Psoas muscle (tissue), 7 donors: ENCODE measurements at regions not wholly inside any gene's neighbourhood (a gene's known extent, or its start where the extent isn't known, plus 50 kb on each side); places are given as distances from the start of the nearest gene placed in this dataset.
A peak's percentile ranks its signal among the peaks of the same experiment; 100 is the strongest.

ENCODE experiments used
- ATAC-seq, 4 donors: fragments of 200-7000 bp; cut with Tn5 transposase; one replicate each; pipeline ENCODE4 v1.9.1; 2020; ENCODE audit warnings: moderate library complexity in 3 of 4, mild to moderate bottlenecking in 2 of 4
- DNase-seq, 2 donors: peaks; one replicate each; pipeline ENCODE4 v3.0.0-alpha.2; 2020
- H3K27ac ChIP-seq: fragments of 200-600 bp; one replicate; pipeline ENCODE4 v1.8.0; 2022
- H3K27me3 ChIP-seq, 3 donors: fragments of 200-600 bp in 1 of 3; one replicate each; pipeline versions ENCODE4 v1.6.1 to v1.8.0; 2013 to 2022; ENCODE audit warnings: low read length in 2 of 3, mild to moderate bottlenecking in 2 of 3, moderate library complexity in 1 of 3; ENCODE audit not compliant: insufficient read depth in 3 of 3
- H3K36me3 ChIP-seq, 2 donors: fragments of 200-600 bp in 1 of 2; one replicate each; pipeline versions ENCODE4 v1.6.1 to v1.8.0; 2013 to 2022; ENCODE audit warnings: low read depth in 1 of 2, mild to moderate bottlenecking in 1 of 2, moderate library complexity in 1 of 2; ENCODE audit not compliant: insufficient read depth in 1 of 2
- H3K4me1 ChIP-seq: fragments of 200-600 bp; one replicate; pipeline ENCODE4 v1.8.0; 2022
- H3K4me3 ChIP-seq: fragments of 200-600 bp; one replicate; pipeline ENCODE4 v1.8.0; 2022; ENCODE audit warnings: mild to moderate bottlenecking
- H3K9me3 ChIP-seq: fragments of 200-600 bp; one replicate; pipeline ENCODE4 v1.8.0; 2022
- WGBS, 3 donors: extraction: QIAGEN DNeasy Blood & Tissue Kit; methylation state at CpG; one replicate each; pipeline versions ENCODE4 v1.1.6 to v1.1.7; 2013; 5-methylcytosine and 5-hydroxymethylcytosine counted together
- intact Hi-C, 2 donors: fragments of 100-400 bp; cut with DNase I; formaldehyde crosslinking; loops; one replicate each; pipeline versions ENCODE4 v1.11.0 to v1.14.2; 2022
- TF ChIP-seq, protein P1 (sequence below): fragments of 200-600 bp; IDR thresholded peaks from one replicate; pipeline ENCODE4 v1.8.0; 2022; ENCODE audit warnings: antibody characterized with exemption
- donor health status: healthy with polysubstance abuse.
- donor health status: DM: no; HTN: no; CAD: no; lungs with moderate emphysema.
- donor health status: Bipolar disorder and iron deficiency.
- donor health status: healthy.
- donor health status: DM: yes; HTN: yes; CAD: no.
- donor health status: DM: no; HTN: no; CAD: no.
- donor health status: DM: yes; HTN: yes; CAD: no.

DNA sequence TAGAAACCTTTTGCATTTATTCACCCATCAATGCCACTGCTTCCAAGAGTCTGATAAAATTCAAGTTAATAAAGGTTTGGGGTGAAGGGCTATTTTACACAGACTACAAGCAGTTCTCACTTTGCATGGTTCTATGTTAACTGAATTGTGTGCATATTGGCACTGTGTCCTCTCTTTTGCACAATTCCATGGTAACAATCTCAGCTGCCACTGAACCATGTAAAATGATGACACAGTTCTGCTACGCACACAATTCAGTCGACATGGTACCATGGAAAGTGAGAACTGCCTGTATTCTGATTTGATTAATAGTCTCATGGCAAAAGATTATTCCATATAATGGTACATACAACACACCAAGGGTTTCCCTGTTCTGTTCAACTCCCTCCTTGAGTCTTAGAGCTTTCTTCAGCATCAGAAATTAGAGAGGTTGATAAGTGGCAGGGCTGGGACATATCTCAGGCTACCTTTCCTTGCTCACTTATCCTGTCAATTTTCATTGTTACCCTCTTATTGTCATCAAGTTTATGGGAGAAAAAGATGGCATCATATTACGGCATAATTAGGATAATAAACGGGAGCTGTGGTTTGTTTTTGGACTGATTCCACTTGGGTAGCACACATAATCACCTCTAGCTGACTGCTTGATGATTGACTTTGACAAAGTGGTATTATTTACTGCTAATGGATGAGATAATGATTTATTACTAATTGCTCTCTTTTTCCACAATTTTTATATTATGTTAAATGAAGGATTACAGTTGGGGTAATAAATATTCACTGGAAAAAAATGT is 139.3 kb upstream of the CREB1 start:
- 32 to 39% (median 32%) methylated on average over 4 of the region's 4 CpGs for WGBS, 3 donors
- no peaks in the 10 kb centered on the region for H3K9me3 ChIP-seq
- ATAC-seq (no peak), DNase-seq (no peak)
- no peaks in the 10 kb centered on the region for H3K36me3 ChIP-seq
- TF ChIP-seq, protein P1, sequence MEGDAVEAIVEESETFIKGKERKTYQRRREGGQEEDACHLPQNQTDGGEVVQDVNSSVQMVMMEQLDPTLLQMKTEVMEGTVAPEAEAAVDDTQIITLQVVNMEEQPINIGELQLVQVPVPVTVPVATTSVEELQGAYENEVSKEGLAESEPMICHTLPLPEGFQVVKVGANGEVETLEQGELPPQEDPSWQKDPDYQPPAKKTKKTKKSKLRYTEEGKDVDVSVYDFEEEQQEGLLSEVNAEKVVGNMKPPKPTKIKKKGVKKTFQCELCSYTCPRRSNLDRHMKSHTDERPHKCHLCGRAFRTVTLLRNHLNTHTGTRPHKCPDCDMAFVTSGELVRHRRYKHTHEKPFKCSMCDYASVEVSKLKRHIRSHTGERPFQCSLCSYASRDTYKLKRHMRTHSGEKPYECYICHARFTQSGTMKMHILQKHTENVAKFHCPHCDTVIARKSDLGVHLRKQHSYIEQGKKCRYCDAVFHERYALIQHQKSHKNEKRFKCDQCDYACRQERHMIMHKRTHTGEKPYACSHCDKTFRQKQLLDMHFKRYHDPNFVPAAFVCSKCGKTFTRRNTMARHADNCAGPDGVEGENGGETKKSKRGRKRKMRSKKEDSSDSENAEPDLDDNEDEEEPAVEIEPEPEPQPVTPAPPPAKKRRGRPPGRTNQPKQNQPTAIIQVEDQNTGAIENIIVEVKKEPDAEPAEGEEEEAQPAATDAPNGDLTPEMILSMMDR, result no peak
- intact Hi-C loops, result no loop called here
- no peak overlapping the region for H3K4me3 ChIP-seq
- no peaks in the 10 kb centered on the region for H3K27me3 ChIP-seq
- H3K27ac ChIP-seq, result no peak overlapping the region
- no peaks in the 10 kb centered on the region for H3K4me1 ChIP-seq

DNA sequence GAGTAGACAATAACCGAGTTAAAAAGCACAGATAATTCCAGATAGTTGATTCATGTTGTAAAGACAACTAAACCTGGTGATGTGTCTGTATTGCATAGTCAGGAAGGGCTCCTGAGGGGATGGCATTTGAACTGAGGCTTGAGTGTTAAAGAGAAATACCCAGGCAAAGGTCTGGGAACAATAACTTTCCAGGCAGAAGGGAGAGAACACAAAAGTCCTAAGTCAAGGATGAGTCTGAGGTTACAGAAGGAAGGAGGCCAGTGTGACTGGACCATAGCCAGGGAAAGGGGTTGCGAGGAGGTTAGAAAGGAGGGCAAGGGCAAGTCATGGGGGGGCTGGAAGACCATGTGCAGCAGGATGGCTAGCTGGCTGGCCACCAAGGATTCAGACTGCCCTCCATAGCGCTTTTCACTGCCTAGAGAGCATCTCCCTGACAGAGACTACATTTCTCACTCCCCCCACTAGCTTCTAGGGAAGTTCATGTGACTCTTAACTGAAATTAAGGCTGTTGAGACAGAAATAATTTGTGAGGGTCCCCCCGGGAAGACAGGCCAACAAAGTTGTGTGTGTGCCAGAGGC is 135.5 kb upstream of the CREB1 start:
- intact Hi-C loops, result no loop called here
- no peak for ATAC-seq
- 58 to 71% (median 67%) methylated on average over 4 of the region's 4 CpGs for WGBS, 3 donors
- H3K27ac ChIP-seq, result no peak overlapping the region
- DNase-seq, result no peak
- H3K9me3 ChIP-seq, result no peaks in the 10 kb centered on the region
- no peaks in the 10 kb centered on the region for H3K4me1 ChIP-seq
- H3K36me3 ChIP-seq, result no peaks in the 10 kb centered on the region
- no peaks in the 10 kb centered on the region for H3K27me3 ChIP-seq
- no peak overlapping the region for H3K4me3 ChIP-seq
- TF ChIP-seq, protein P1, result no peak

DNA sequence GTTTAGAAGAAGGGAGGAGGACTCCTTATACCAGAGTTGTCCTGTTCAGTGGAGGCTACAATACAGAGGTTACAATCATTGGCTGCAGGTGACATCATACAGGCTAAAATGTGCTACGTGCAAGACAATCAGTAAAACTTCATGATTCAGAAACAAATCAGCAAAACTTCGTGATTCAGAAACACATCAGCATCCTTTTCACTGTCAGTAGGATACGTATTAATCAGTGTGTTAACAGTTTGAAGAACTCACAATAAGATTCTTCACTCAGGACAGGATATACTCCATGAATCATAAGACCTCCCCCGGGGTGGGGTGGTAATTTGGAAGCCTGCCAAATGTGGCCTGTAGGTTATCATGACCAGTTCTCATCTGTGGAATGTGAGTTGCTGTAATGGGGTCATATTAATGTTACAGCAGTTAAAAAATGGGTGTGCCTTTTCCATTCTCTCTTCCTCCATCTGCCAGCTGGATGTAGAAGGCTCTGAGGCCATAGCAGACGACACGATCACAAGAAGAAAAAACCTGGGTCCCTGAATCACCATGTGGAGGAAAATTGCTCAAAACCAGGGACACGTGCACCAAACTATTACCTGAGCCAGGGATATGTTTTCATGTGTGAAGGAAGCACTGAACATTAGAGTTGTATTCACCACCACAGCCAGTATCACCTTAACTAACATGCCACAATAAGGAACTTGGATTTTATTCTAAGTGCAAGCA is 134.8 kb upstream of the CREB1 start:
- H3K27ac ChIP-seq, result no peak overlapping the region
- WGBS, 3 donors, result 38 to 42% (median 40%) methylated on average over 7 of the region's 7 CpGs
- no peak overlapping the region for H3K4me3 ChIP-seq
- peak in 2 of 4 donors; percentile 50 to 71 for ATAC-seq
- TF ChIP-seq, protein P1, result no peak
- H3K36me3 ChIP-seq, result no peaks in the 10 kb centered on the region
- H3K9me3 ChIP-seq, result no peaks in the 10 kb centered on the region
- no peaks in the 10 kb centered on the region for H3K27me3 ChIP-seq
- peak in 1 of 2 donors; percentile 23 for DNase-seq
- no peaks in the 10 kb centered on the region for H3K4me1 ChIP-seq
- intact Hi-C loops, result no loop called here

DNA sequence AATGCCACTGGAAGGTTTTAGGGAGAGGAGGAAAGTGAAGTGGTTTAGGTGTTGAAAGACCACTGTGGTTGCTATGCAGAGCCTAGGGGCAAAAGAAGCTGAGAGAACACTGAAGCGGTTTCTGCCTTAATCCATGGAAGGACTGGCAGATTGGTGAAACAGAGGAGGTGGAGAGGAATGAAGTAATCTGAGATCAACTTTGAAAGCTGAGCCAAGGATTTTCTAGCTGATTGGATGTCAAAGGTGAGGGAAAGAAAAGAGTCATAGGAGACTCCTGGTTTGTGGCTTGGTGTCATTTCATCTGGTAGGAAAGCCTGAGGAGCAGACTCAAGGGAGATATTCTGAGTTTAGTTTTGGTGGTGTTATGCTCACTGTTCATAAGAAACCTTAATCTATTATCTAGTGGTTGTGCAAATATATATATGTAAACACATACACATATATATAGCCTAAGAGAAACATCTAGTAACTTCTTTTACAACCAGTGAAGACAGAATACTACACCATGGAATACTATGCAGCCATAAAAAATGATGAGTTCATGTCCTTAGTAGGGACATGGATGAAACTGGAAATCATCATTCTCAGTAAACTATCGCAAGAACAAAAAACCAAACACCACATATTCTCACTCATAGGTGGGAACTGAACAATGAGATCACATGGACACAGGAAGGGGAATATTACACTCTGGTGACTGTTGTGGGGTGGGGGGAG is 134.1 kb upstream of the CREB1 start:
- WGBS, 3 donors, result 77 to 88% (median 85%) methylated on average over 2 of the region's 2 CpGs
- H3K27me3 ChIP-seq, result no peaks in the 10 kb centered on the region
- no peaks in the 10 kb centered on the region for H3K36me3 ChIP-seq
- H3K27ac ChIP-seq, result no peak overlapping the region
- no peaks in the 10 kb centered on the region for H3K9me3 ChIP-seq
- DNase-seq (no peak), ATAC-seq (no peak)
- no peak overlapping the region for H3K4me3 ChIP-seq
- no peaks in the 10 kb centered on the region for H3K4me1 ChIP-seq
- intact Hi-C loops, result no loop called here
- TF ChIP-seq, protein P1, result no peak
